Endothelial cell of umbilical vein (primary cell): ENCODE measurements at regions not wholly inside any gene's neighbourhood (a gene's known extent, or its start where the extent isn't known, plus 50 kb on each side); places are given as distances from the start of the nearest gene placed in this dataset.

Source experiments
- BruUV-seq: library from RNA; stranded (reverse); fragments of 400-500 nt; replicated peaks from 2 replicates; lab custom pipeline; 2021; lab: Mats Ljungman, UMichigan
- CTCF ChIA-PET: fragments of 300-600, 350-600 bp; sonication (Branson Sonifier 250); formaldehyde crosslinking; loops from one replicate; lab custom pipeline; 2021; ENCODE audit warnings: antibody characterized with exemption, inconsistent platforms; lab: Charles Lee
- POLR2A ChIA-PET: fragments of 300-600, 350-600 bp; sonication (Branson Sonifier 250); formaldehyde crosslinking; loops from one replicate; lab custom pipeline; 2021; ENCODE audit warnings: antibody characterized with exemption, inconsistent platforms; lab: Charles Lee
- DNase-seq: peaks from one replicate; pipeline ENCODE4 v3.0.0-alpha.2; 2011; ENCODE audit warnings: low read depth, low spot score
- FAIRE-seq: peaks from 2 replicates; lab custom pipeline; 2011; peaks lifted over from hg19 to GRCh38; lab: Jason Lieb, UNC
- H2AFZ ChIP-seq: 2 replicates; pipeline ENCODE4 v1.6.0; 2012; ENCODE audit warnings: low read depth, low read length, control low read depth, inconsistent platforms
- H3K27ac ChIP-seq: 2 replicates; pipeline ENCODE4 v1.5.1; 2011; ENCODE audit warnings: low read depth, mild to moderate bottlenecking, control low read depth, low read length, moderate library complexity; ENCODE audit not compliant: insufficient read depth
- H3K27me3 ChIP-seq, 2 experiments: 2 replicates each; pipeline versions ENCODE4 v1.6.0 to v1.6.1; 2011; ENCODE audit warnings: low read length in 2 of 2, mixed read lengths in 1 of 2; ENCODE audit not compliant: control insufficient read depth in 2 of 2, insufficient read depth in 2 of 2
- H3K36me3 ChIP-seq, 2 experiments: 2 replicates in 1 of 2; 3 replicates in 1 of 2; pipeline ENCODE4 v1.5.1; 2011; ENCODE audit warnings: low read length in 2 of 2, mild to moderate bottlenecking in 1 of 2, moderate library complexity in 1 of 2; ENCODE audit not compliant: control insufficient read depth in 2 of 2, insufficient read depth in 2 of 2; ENCODE audit errors: extremely low read depth in 1 of 2
- H3K4me1 ChIP-seq: 3 replicates; pipeline ENCODE4 v1.5.1; 2011; ENCODE audit warnings: mild to moderate bottlenecking, low read length; ENCODE audit not compliant: control insufficient read depth, insufficient read depth; ENCODE audit errors: extremely low read depth
- H3K4me2 ChIP-seq: 2 replicates; pipeline ENCODE4 v1.6.1; 2011; ENCODE audit warnings: low read length, control low read depth, mixed read lengths; ENCODE audit not compliant: insufficient read depth
- H3K4me3 ChIP-seq, 3 experiments: fragments of 200-600 bp in 1 of 3; sonication (generic), shearing (Covaris generic) in 1 of 3; replicated peaks in 1 of 3; 2 replicates each; pipeline ENCODE4 v1.5.1; 2011 to 2016; ENCODE audit warnings: control low read depth in 3 of 3, low read length in 3 of 3, mild to moderate bottlenecking in 2 of 3, inconsistent platforms in 1 of 3, low read depth in 1 of 3, moderate library complexity in 1 of 3; ENCODE audit not compliant: insufficient read depth in 1 of 3
- H3K79me2 ChIP-seq: 2 replicates; pipeline ENCODE4 v1.6.0; 2012; ENCODE audit warnings: low read length, inconsistent platforms; ENCODE audit not compliant: control insufficient read depth, insufficient read depth
- H3K9ac ChIP-seq: replicated peaks from 2 replicates; pipeline ENCODE3; 2011; ENCODE audit warnings: low read length, control low read depth; ENCODE audit not compliant: insufficient read depth; ENCODE audit errors: extremely low read depth
- H3K9me1 ChIP-seq: replicated peaks from 3 replicates; pipeline ENCODE4 v1.6.0; 2011; ENCODE audit warnings: mild to moderate bottlenecking, low read length; ENCODE audit not compliant: control insufficient read depth, insufficient read depth; ENCODE audit errors: extremely low read depth
- H3K9me3 ChIP-seq: replicated peaks from 2 replicates; pipeline ENCODE4 v1.5.1; 2012; ENCODE audit warnings: low read length, inconsistent platforms; ENCODE audit not compliant: control insufficient read depth, insufficient read depth
- H4K20me1 ChIP-seq: replicated peaks from 2 replicates; pipeline ENCODE3; 2011; ENCODE audit warnings: mild to moderate bottlenecking, low read length; ENCODE audit not compliant: control insufficient read depth, insufficient read depth; ENCODE audit errors: extremely low read depth
- CTCF ChIP-seq, 2 donors: IDR thresholded peaks; 1 replicate in 1 of 2; 2 replicates in 1 of 2; pipeline ENCODE4 v1.5.1; 2011; ENCODE audit warnings: low read length in 2 of 2, mild to moderate bottlenecking in 2 of 2, moderate library complexity in 2 of 2, control low read depth in 1 of 2, inconsistent platforms in 1 of 2, low read depth in 1 of 2; ENCODE audit not compliant: insufficient read depth in 1 of 2; ENCODE audit errors: extremely low read depth in 1 of 2
- EZH2 ChIP-seq: IDR thresholded peaks from 2 replicates; pipeline ENCODE4 v1.6.1; 2012; ENCODE audit warnings: borderline replicate concordance, low read depth, mild to moderate bottlenecking, moderate library complexity, low read length, inconsistent platforms; ENCODE audit not compliant: severe bottlenecking
- FOS ChIP-seq: IDR thresholded peaks from 2 replicates; pipeline ENCODE4 v1.6.1; 2011; ENCODE audit warnings: mild to moderate bottlenecking, low read length, moderate library complexity, borderline replicate concordance; ENCODE audit not compliant: insufficient read depth
- JUN ChIP-seq: IDR thresholded peaks from 2 replicates; pipeline ENCODE4 v1.6.1; 2011; ENCODE audit warnings: borderline replicate concordance, low read depth; ENCODE audit not compliant: insufficient read length, insufficient read depth
- MAX ChIP-seq: IDR thresholded peaks from 2 replicates; pipeline ENCODE4 v1.6.1; 2011; ENCODE audit not compliant: insufficient read depth, insufficient read length
- MYC ChIP-seq: IDR thresholded peaks from one replicate; pipeline ENCODE4 v1.6.1; 2011; ENCODE audit warnings: mild to moderate bottlenecking, low read depth, low read length
- POLR2A ChIP-seq: IDR thresholded peaks from 2 replicates; pipeline ENCODE4 v1.6.1; 2012; ENCODE audit warnings: low read depth, mild to moderate bottlenecking, control low read depth, low read length
- POLR2AphosphoS5 ChIP-seq: IDR thresholded peaks from 2 replicates; pipeline ENCODE4 v1.6.1; 2012; ENCODE audit warnings: low read depth, mild to moderate bottlenecking, control low read depth, low read length, moderate library complexity; ENCODE audit not compliant: insufficient read depth
- dilution Hi-C: fragments of 300-500 bp; cut with MboI; formaldehyde crosslinking; loops from one replicate; pipeline ENCODE4 v1.15.0; 2019; ENCODE audit warnings: low sequenced_read_pairs; ENCODE audit not compliant: extremely low pct_ligation_motif_present
- intact Hi-C: fragments of 100-400 bp; cut with micrococcal nuclease; formaldehyde crosslinking; loops from one replicate; pipeline ENCODE4 v1.10.0; 2022

GRCh38 chr22:48744283-48744641 lies 1083.4 kb downstream of the BRD1 start:
- no peaks in the 10 kb centered on the region for H3K27me3 ChIP-seq
- no peaks in the 10 kb centered on the region for H3K36me3 ChIP-seq
- intact Hi-C loops (loop anchor here (5.0 kb wide), 1 partner anchor 478 kb away; no protein-coding TSS in a partner anchor), dilution Hi-C loops (no loop called here)
- H3K9ac ChIP-seq = no peak overlapping the region
- H3K9me1 ChIP-seq = no peaks in the 10 kb centered on the region
- TF ChIP-seq POLR2AphosphoS5 (no peak), JUN (no peak), POLR2A (no peak), CTCF (IDR thresholded peaks at IDR 0.05; ENCODE audit: extremely low read depth in 1 of 2, insufficient read depth in 1 of 2, low read depth in 1 of 2, low read length in 2 of 2) (no peak), MAX (no peak), EZH2 (no peak), MYC (no peak), FOS (no peak)
- no TSS peak for BruUV-seq
- ChIA-PET CTCF (no interaction called here), POLR2A (no interaction called here)
- no peak overlapping the region for H2AFZ ChIP-seq
- H3K4me2 ChIP-seq = no peak overlapping the region
- no peak overlapping the region for H3K27ac ChIP-seq
- FAIRE-seq (no peak), DNase-seq (no peak)
- H3K4me3 ChIP-seq = no peak overlapping the region
- H3K4me1 ChIP-seq = no peaks in the 10 kb centered on the region
- no peaks in the 10 kb centered on the region for H3K79me2 ChIP-seq
- H4K20me1 ChIP-seq = no peaks in the 10 kb centered on the region
- peaks cover 23% of the 10 kb centered on the region for H3K9me3 ChIP-seq
